Smooth muscle cell (in vitro differentiated cells): ENCODE measurements at regions not wholly inside any gene's neighbourhood (a gene's known extent, or its start where the extent isn't known, plus 50 kb on each side); places are given as distances from the start of the nearest gene placed in this dataset.

ENCODE experiments used
- DNase-seq: peaks from one replicate; lab custom pipeline; 2025; ENCODE audit not compliant: unreplicated experiment; lab: John Stamatoyannopoulos, UW
- H2AFZ ChIP-seq: fragments of 200-600 bp; sonication (generic); 2 replicates; pipeline ENCODE4 v1.6.0; 2016; ENCODE audit warnings: antibody characterized with exemption, low read depth, mild to moderate bottlenecking
- H3F3A ChIP-seq: fragments of 200-600 bp; sonication (generic); 2 replicates; pipeline ENCODE4 v1.6.0; 2017; ENCODE audit warnings: antibody characterized with exemption, low read depth
- H3K27ac ChIP-seq: fragments of 200-600 bp; sonication (generic); 2 replicates; pipeline ENCODE4 v1.5.1; 2016; ENCODE audit warnings: low read depth, mild to moderate bottlenecking
- H3K27me3 ChIP-seq: fragments of 200-600 bp; sonication (generic); 2 replicates; pipeline ENCODE4 v1.6.1; 2016; ENCODE audit warnings: low read depth, mild to moderate bottlenecking
- H3K36me3 ChIP-seq: fragments of 200-600 bp; sonication (generic); 2 replicates; pipeline ENCODE4 v1.5.1; 2016; ENCODE audit warnings: low read depth
- H3K4me1 ChIP-seq: fragments of 200-600 bp; sonication (generic); 2 replicates; pipeline ENCODE4 v1.5.1; 2016; ENCODE audit warnings: low read depth
- H3K4me2 ChIP-seq: fragments of 200-600 bp; sonication (generic); 2 replicates; pipeline ENCODE4 v1.6.0; 2016; ENCODE audit warnings: mild to moderate bottlenecking
- H3K4me3 ChIP-seq: fragments of 200-600 bp; sonication (generic); 2 replicates; pipeline ENCODE4 v1.5.1; 2016; ENCODE audit warnings: mild to moderate bottlenecking
- H3K79me2 ChIP-seq: fragments of 200-600 bp; sonication (generic); 2 replicates; pipeline ENCODE4 v1.6.0; 2016; ENCODE audit warnings: low read depth, mild to moderate bottlenecking
- H3K9ac ChIP-seq: fragments of 200-600 bp; sonication (generic); 2 replicates; pipeline ENCODE4 v1.6.0; 2016; ENCODE audit warnings: low read depth
- H3K9me3 ChIP-seq: fragments of 200-600 bp; sonication (generic); replicated peaks from 2 replicates; pipeline ENCODE4 v1.5.1; 2016; ENCODE audit warnings: low read depth
- H4K20me1 ChIP-seq: fragments of 200-600 bp; sonication (generic); 2 replicates; pipeline ENCODE4 v1.6.0; 2016; ENCODE audit warnings: low read depth
- CTCF ChIP-seq: fragments of 200-600 bp; sonication (generic); IDR thresholded peaks from 2 replicates; pipeline ENCODE4 v1.5.1; 2017; ENCODE audit warnings: borderline replicate concordance, mild to moderate bottlenecking, antibody characterized with exemption; ENCODE audit not compliant: insufficient read depth, poor library complexity, severe bottlenecking
- WGBS: methylation state at CpG from one replicate; pipeline ENCODE4 v1.1.7; 2016; ENCODE audit warnings: low lambda C conversion rate; 5-methylcytosine and 5-hydroxymethylcytosine counted together

GRCh38 chr4:86482306-86483172 lies 111.6 kb upstream of the PTPN13 start:
- TF ChIP-seq CTCF = peak; percentile 26
- Histone ChIP-seq H4K20me1 (no peaks in the 10 kb centered on the region), H3K79me2 (no peaks in the 10 kb centered on the region), H3K4me2 (peak overlapping the region; percentile 80), H3K9me3 (no peaks in the 10 kb centered on the region), H2AFZ (peak overlapping the region; percentile 83), H3F3A (no peaks in the 10 kb centered on the region), H3K9ac (no peak overlapping the region), H3K4me3 (peak overlapping the region; percentile 34), H3K4me1 (peaks cover 45% of the 10 kb centered on the region), H3K27ac (no peak overlapping the region), H3K36me3 (no peaks in the 10 kb centered on the region), H3K27me3 (no peaks in the 10 kb centered on the region)
- WGBS = 40% methylated on average over 5 of the region's 5 CpGs
- no peak for DNase-seq

- H3F3A ChIP-seq = no peaks in the 10 kb centered on the region
- TF ChIP-seq CTCF = no peak
- H3K27me3 ChIP-seq = no peaks in the 10 kb centered on the region
- H3K4me2 ChIP-seq = peak overlapping the region; percentile 80
- 14% methylated on average over 2 of the region's 2 CpGs for WGBS
- peaks cover 45% of the 10 kb centered on the region for H3K4me1 ChIP-seq
- H4K20me1 ChIP-seq = no peaks in the 10 kb centered on the region
- no peaks in the 10 kb centered on the region for H3K9me3 ChIP-seq
- no peak overlapping the region for H3K27ac ChIP-seq
- DNase-seq = no peak
- peak overlapping the region; percentile 83 for H2AFZ ChIP-seq
- H3K4me3 ChIP-seq = peak overlapping the region; percentile 34
- H3K36me3 ChIP-seq = no peaks in the 10 kb centered on the region
- no peaks in the 10 kb centered on the region for H3K79me2 ChIP-seq
- H3K9ac ChIP-seq = no peak overlapping the region
Measured at GRCh38 chr4:86483173-86483490, 111.0 kb upstream of the PTPN13 start.

- Histone ChIP-seq H3K9me3 (no peaks in the 10 kb centered on the region), H3K79me2 (no peaks in the 10 kb centered on the region), H3K4me1 (peaks cover 45% of the 10 kb centered on the region), H4K20me1 (no peaks in the 10 kb centered on the region), H3F3A (no peaks in the 10 kb centered on the region), H3K9ac (no peak overlapping the region), H3K4me3 (no peak overlapping the region), H3K27ac (no peak overlapping the region), H2AFZ (no peak overlapping the region), H3K4me2 (no peak overlapping the region), H3K27me3 (no peaks in the 10 kb centered on the region), H3K36me3 (no peaks in the 10 kb centered on the region)
- WGBS = 35% methylated on average over 2 of the region's 2 CpGs
- no peak for DNase-seq
- TF ChIP-seq CTCF = no peak
Measured at GRCh38 chr4:86483773-86484172, 110.3 kb upstream of the PTPN13 start.

- no peaks in the 10 kb centered on the region for H3K27me3 ChIP-seq
- no peak overlapping the region for H3K4me2 ChIP-seq
- H3K27ac ChIP-seq = no peak overlapping the region
- no peaks in the 10 kb centered on the region for H3K36me3 ChIP-seq
- no peak for DNase-seq
- no peaks in the 10 kb centered on the region for H3K9me3 ChIP-seq
- no peak overlapping the region for H3K4me3 ChIP-seq
- no peak overlapping the region for H2AFZ ChIP-seq
- TF ChIP-seq CTCF = no peak
- 79% methylated on average over 3 of the region's 3 CpGs for WGBS
- no peaks in the 10 kb centered on the region for H3F3A ChIP-seq
- no peaks in the 10 kb centered on the region for H3K79me2 ChIP-seq
- H3K4me1 ChIP-seq = peaks cover 45% of the 10 kb centered on the region
- no peak overlapping the region for H3K9ac ChIP-seq
- H4K20me1 ChIP-seq = no peaks in the 10 kb centered on the region
Measured at GRCh38 chr4:86484241-86484640, 109.9 kb upstream of the PTPN13 start.
